ENCODE measurements at regions not wholly inside any gene's neighbourhood (a gene's known extent, or its start where the extent isn't known, plus 50 kb on each side); places are given as distances from the start of the nearest gene placed in this dataset.

DNA sequence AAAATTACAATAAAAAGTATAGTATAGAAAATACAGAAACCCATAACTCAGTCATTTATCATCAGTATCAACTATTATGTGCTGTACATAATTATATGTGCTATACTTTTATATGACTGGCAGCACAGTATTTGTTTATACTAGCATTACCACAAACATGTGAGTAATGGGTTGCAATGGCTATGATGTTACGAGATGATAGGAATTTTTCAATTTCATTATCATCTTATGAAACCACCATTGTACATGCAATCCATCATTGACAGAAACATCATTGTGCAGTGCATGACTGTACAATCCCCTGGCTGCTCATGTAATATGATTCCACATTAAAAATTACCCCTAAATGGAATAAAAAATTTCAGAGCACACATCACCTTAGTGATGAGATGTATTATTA, 55.7 kb upstream of the TMEM229A start:
- Histone ChIP-seq H2BK20ac (ENCODE audit: low read length) (no peak overlapping the region), H3K23ac (ENCODE audit: insufficient read length) (no peak overlapping the region), H4K5ac (ENCODE audit: insufficient read length, low read depth, low read length) (no peak overlapping the region), H3K56ac (replicated peaks; ENCODE audit: insufficient read length, low read depth, low read length) (no peak overlapping the region), H3K79me1 (ENCODE audit: low read depth, low read length) (no peaks in the 10 kb centered on the region), H3K36me3 (ENCODE audit: control insufficient read depth in 2 of 4, insufficient read depth in 4 of 4, low read length in 3 of 4) (no peaks in the 10 kb centered on the region), H2BK5ac (ENCODE audit: low read depth, low read length) (no peak overlapping the region), H3K9ac (replicated peaks in 1 of 4; ENCODE audit: extremely low read depth in 1 of 4, low read depth in 3 of 4, low read length in 3 of 4) (no peak overlapping the region), H2BK12ac (ENCODE audit: low read depth, low read length) (no peak overlapping the region), H4K8ac (ENCODE audit: extremely low read depth, insufficient read depth, low read length) (no peak overlapping the region), H4K20me1 (replicated peaks in 1 of 2; ENCODE audit: control insufficient read depth in 1 of 2, insufficient read depth in 2 of 2, low read length in 2 of 2) (no peaks in the 10 kb centered on the region), H3K79me2 (ENCODE audit: control insufficient read depth in 1 of 2, insufficient read depth in 2 of 2, low read length in 2 of 2) (no peaks in the 10 kb centered on the region), H2BK15ac (ENCODE audit: low read length) (no peak overlapping the region), H3K4me3 (ENCODE audit: extremely low read depth in 1 of 4, insufficient read depth in 2 of 4, low read depth in 3 of 4, low read length in 4 of 4) (no peak overlapping the region), H3K4me1 (replicated peaks in 1 of 4; ENCODE audit: control insufficient read depth in 3 of 4, insufficient read depth in 4 of 4, low read length in 3 of 4) (no peaks in the 10 kb centered on the region), H3K4ac (replicated peaks; ENCODE audit: insufficient read length, low read depth, low read length) (no peak overlapping the region), H3K27me3 (replicated peaks in 1 of 4; ENCODE audit: control insufficient read depth in 3 of 4, extremely low read depth in 1 of 4, insufficient read depth in 3 of 4, low read length in 3 of 4) (no peaks in the 10 kb centered on the region), H2AK5ac (ENCODE audit: low read depth, low read length) (no peak overlapping the region), H3K18ac (ENCODE audit: extremely low read depth, low read length) (no peak overlapping the region), H2AFZ (ENCODE audit: low read length) (no peak overlapping the region), H3K9me3 (ENCODE audit: insufficient read depth in 2 of 2, low read depth in 1 of 2, low read length in 1 of 2) (no peaks in the 10 kb centered on the region), H4K91ac (replicated peaks; ENCODE audit: insufficient read length, low read length) (no peak overlapping the region), H3K23me2 (ENCODE audit: low read depth, low read length) (no peaks in the 10 kb centered on the region), H3K4me2 (ENCODE audit: insufficient read depth in 1 of 2, low read depth in 2 of 2, low read length in 2 of 2) (no peak overlapping the region), H2BK120ac (replicated peaks; ENCODE audit: low read depth, low read length) (no peak overlapping the region), H3K14ac (ENCODE audit: insufficient read length) (no peak overlapping the region), H3K27ac (ENCODE audit: low read depth, low read length) (no peak overlapping the region)
- 93% methylated on average over 1 of the region's 1 CpG; no CpG with 5 or more reads in 1 of the 2 experiments for WGBS, 2 experiments (ENCODE audit: extremely low coverage in 1 of 2, insufficient coverage in 1 of 2, insufficient read length in 1 of 2, insufficient replicate concordance in 2 of 2, low coverage in 1 of 2, low lambda C conversion rate in 2 of 2, missing lambda C conversion rate in 1 of 2)
- DNase-seq (ENCODE audit: low read depth in 1 of 2, low spot score in 2 of 2), result no peak
- FAIRE-seq, result no peak
- ChIA-PET CTCF (ENCODE audit: partially characterized antibody) (interaction anchor here (1.1 kb wide), 1 partner anchor 12 kb away, joined by 8 read pairs; no protein-coding TSS in a partner anchor), POLR2A (ENCODE audit: partially characterized antibody) (no interaction called here)
- TF ChIP-seq, protein P1, sequence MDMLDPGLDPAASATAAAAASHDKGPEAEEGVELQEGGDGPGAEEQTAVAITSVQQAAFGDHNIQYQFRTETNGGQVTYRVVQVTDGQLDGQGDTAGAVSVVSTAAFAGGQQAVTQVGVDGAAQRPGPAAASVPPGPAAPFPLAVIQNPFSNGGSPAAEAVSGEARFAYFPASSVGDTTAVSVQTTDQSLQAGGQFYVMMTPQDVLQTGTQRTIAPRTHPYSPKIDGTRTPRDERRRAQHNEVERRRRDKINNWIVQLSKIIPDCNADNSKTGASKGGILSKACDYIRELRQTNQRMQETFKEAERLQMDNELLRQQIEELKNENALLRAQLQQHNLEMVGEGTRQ (IDR thresholded peaks at IDR 0.05; ENCODE audit: low read length), result no peak
- TF ChIP-seq JUN (IDR thresholded peaks at IDR 0.05; ENCODE audit: low read depth, low read length), result no peak
- no peak for TF ChIP-seq BRCA1 (IDR thresholded peaks at IDR 0.05; ENCODE audit: low read depth, low read length)
- TF ChIP-seq, protein P2, sequence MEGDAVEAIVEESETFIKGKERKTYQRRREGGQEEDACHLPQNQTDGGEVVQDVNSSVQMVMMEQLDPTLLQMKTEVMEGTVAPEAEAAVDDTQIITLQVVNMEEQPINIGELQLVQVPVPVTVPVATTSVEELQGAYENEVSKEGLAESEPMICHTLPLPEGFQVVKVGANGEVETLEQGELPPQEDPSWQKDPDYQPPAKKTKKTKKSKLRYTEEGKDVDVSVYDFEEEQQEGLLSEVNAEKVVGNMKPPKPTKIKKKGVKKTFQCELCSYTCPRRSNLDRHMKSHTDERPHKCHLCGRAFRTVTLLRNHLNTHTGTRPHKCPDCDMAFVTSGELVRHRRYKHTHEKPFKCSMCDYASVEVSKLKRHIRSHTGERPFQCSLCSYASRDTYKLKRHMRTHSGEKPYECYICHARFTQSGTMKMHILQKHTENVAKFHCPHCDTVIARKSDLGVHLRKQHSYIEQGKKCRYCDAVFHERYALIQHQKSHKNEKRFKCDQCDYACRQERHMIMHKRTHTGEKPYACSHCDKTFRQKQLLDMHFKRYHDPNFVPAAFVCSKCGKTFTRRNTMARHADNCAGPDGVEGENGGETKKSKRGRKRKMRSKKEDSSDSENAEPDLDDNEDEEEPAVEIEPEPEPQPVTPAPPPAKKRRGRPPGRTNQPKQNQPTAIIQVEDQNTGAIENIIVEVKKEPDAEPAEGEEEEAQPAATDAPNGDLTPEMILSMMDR (IDR thresholded peaks at IDR 0.05; ENCODE audit: control extremely low read depth in 1 of 3, insufficient read depth in 1 of 3, low read depth in 1 of 3, low read length in 3 of 3), result no peak
- TF ChIP-seq NANOG (IDR thresholded peaks at IDR 0.05; ENCODE audit: insufficient read depth, low read depth, low read length, poor library complexity, severe bottlenecking), result no peak
- TF ChIP-seq SIRT6 (IDR thresholded peaks at IDR 0.05; ENCODE audit: low read length), result no peak
- TF ChIP-seq RFX5 (IDR thresholded peaks at IDR 0.05; ENCODE audit: borderline replicate concordance, low read depth, low read length), result no peak
- no peak for TF ChIP-seq KDM1A (IDR thresholded peaks at IDR 0.05; ENCODE audit: borderline replicate concordance, low read length)
- no peak for TF ChIP-seq CBX5 (IDR thresholded peaks at IDR 0.05; ENCODE audit: low read depth, low read length)
- no peak for TF ChIP-seq KDM4A (IDR thresholded peaks at IDR 0.05; ENCODE audit: low read depth, low read length, severe bottlenecking)
- TF ChIP-seq ZNF274 (IDR thresholded peaks at IDR 0.05; ENCODE audit: borderline replicate concordance, extremely low read depth, low read length), result no peak
